AG09309 (cell line): ENCODE measurements at regions not wholly inside any gene's neighbourhood (a gene's known extent, or its start where the extent isn't known, plus 50 kb on each side); places are given as distances from the start of the nearest gene placed in this dataset.
"Not testable (repeated sequence)": the region's sequence is repeated elsewhere in the genome, so short reads cannot be mapped to it uniquely, and the experiment has no call there.

ENCODE experiments used
- DNase-seq: peaks from one replicate; pipeline ENCODE4 v3.0.0-alpha.2; 2010; ENCODE audit warnings: low read depth
- H3K4me3 ChIP-seq: 2 replicates; pipeline ENCODE4 v1.5.1; 2011; ENCODE audit warnings: mild to moderate bottlenecking, low read depth, low read length, moderate library complexity; ENCODE audit not compliant: control insufficient read depth
- TF ChIP-seq, protein P1 (sequence below): IDR thresholded peaks from 2 replicates; pipeline ENCODE4 v1.5.1; 2011; ENCODE audit warnings: mild to moderate bottlenecking, low read depth, low read length, inconsistent platforms; ENCODE audit not compliant: insufficient read depth, control insufficient read depth; ENCODE audit errors: missing control alignments

GRCh38 chr4:115228851-115229250, 115.4 kb upstream of the NDST4 start:
- TF ChIP-seq, protein P1, sequence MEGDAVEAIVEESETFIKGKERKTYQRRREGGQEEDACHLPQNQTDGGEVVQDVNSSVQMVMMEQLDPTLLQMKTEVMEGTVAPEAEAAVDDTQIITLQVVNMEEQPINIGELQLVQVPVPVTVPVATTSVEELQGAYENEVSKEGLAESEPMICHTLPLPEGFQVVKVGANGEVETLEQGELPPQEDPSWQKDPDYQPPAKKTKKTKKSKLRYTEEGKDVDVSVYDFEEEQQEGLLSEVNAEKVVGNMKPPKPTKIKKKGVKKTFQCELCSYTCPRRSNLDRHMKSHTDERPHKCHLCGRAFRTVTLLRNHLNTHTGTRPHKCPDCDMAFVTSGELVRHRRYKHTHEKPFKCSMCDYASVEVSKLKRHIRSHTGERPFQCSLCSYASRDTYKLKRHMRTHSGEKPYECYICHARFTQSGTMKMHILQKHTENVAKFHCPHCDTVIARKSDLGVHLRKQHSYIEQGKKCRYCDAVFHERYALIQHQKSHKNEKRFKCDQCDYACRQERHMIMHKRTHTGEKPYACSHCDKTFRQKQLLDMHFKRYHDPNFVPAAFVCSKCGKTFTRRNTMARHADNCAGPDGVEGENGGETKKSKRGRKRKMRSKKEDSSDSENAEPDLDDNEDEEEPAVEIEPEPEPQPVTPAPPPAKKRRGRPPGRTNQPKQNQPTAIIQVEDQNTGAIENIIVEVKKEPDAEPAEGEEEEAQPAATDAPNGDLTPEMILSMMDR = no peak
- DNase-seq = no peak

GRCh38 chr4:115222061-115222460, 108.6 kb upstream of the NDST4 start:
- TF ChIP-seq, protein P1 = no peak
- H3K4me3 ChIP-seq = no peak overlapping the region
- no peak for DNase-seq

More at GRCh38 chr4:115228851-115229250, 115.4 kb upstream of the NDST4 start:
- no peak overlapping the region for H3K4me3 ChIP-seq

GRCh38 chr4:115219862-115220261, 106.4 kb upstream of the NDST4 start:
- H3K4me3 ChIP-seq = no peak overlapping the region
- no peak for DNase-seq
- TF ChIP-seq, protein P1 = no peak

DNA sequence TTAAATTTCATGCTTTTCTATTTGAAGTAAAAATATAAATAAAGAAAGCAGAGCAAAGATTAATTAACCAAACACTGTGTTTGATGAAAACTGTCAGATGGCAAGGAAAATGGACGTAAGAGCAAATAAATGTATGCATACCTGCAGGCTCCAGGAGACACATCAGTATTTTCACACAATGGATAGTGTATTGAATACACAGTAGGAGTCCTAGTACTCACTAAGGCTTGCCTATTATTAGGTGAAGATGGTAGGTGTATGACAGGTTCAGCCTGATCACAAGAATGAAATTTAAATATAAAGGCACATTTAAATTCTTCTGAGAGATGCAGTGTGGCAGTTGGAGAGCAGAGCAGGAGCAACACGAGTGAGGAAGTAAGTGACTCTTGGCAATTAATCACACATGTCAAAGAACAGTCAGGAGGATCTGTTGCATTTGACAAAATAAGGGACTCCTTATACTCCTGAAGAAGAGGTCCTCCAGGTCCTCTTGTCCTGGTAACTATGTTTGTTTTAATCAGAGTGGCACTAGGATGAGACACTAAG, 106.0 kb upstream of the NDST4 start:
- no peak for DNase-seq
- TF ChIP-seq, protein P1 = no peak
- no peak overlapping the region for H3K4me3 ChIP-seq

- TF ChIP-seq, protein P1 = no peak
- DNase-seq = no peak
- no peak overlapping the region for H3K4me3 ChIP-seq
Observed at GRCh38 chr4:115215935-115216334, 102.5 kb upstream of the NDST4 start.

DNA sequence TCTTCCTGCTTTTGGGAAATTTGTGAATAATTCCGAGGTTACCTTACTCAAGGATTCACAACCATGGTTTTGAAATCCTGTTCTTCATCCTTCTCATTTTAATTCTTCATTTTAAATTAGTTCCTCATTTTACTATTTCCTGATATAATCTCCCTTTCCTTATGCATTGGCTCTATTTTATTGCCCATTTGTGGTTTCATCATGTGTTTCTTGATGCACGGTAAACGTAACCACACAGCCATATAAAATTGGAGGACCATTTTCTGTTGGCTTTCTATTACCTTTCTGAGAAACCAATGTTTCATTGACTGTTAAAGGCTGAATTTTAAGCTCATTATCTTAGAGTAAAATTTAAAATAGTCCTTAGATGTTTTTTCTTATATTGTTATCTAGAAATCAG, 100.3 kb upstream of the NDST4 start:
- no peak overlapping the region for H3K4me3 ChIP-seq
- TF ChIP-seq, protein P1 = no peak
- DNase-seq = no peak

DNA sequence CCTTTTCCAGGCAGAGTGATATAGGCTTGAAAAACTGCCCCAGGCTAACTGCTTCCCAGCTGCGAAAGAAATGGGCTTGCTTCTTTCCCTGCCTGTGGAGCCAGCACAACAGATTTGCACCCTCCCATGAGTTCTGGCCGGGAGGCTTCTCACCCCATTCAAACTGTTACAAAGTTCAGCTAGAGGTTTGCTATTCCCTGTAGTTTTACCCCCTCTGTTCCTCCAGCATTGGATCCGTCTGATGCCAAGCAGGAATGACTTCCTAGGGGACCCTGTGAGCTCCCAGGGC, 87.6 kb upstream of the NDST4 start:
- DNase-seq = no peak
- no peak overlapping the region for H3K4me3 ChIP-seq
- TF ChIP-seq, protein P1 = no peak

- H3K4me3 ChIP-seq, DNase-seq: not testable (repeated sequence)
Observed at GRCh38 chr4:115200201-115201041, 87.0 kb upstream of the NDST4 start.

- not testable (repeated sequence) for H3K4me3 ChIP-seq, DNase-seq
Observed at GRCh38 chr4:115194612-115195011, 81.2 kb upstream of the NDST4 start.
